GM23338 (cell line): ENCODE measurements at regions not wholly inside any gene's neighbourhood (a gene's known extent, or its start where the extent isn't known, plus 50 kb on each side); places are given as distances from the start of the nearest gene placed in this dataset.

ENCODE experiments used
- ATAC-seq: fragments of 200-7000 bp; cut with Tn5 transposase; 3 replicates; pipeline ENCODE4 v1.9.1; 2020
- DNase-seq: peaks from one replicate; pipeline ENCODE4 v3.0.0-alpha.2; 2015; ENCODE audit warnings: low spot score
- H2AFZ ChIP-seq: fragments of 200-600 bp; sonication (generic); 2 replicates; pipeline ENCODE4 v1.8.0; 2016; ENCODE audit warnings: antibody characterized with exemption, mild to moderate bottlenecking, moderate library complexity
- H3F3A ChIP-seq: fragments of 200-600 bp; sonication (generic); replicated peaks from 2 replicates; pipeline ENCODE4 v1.8.0; 2017; ENCODE audit warnings: antibody characterized with exemption, mixed run types, low read depth
- H3K27ac ChIP-seq: fragments of 200-600 bp; sonication (generic); 2 replicates; pipeline ENCODE4 v1.6.1; 2016; ENCODE audit warnings: low read depth
- H3K27me3 ChIP-seq: fragments of 200-600 bp; sonication (generic); 2 replicates; pipeline ENCODE4 v1.8.0; 2016; ENCODE audit warnings: mild to moderate bottlenecking, mixed run types, moderate library complexity; ENCODE audit not compliant: insufficient read depth
- H3K36me3 ChIP-seq: fragments of 200-600 bp; sonication (generic); 2 replicates; pipeline ENCODE4 v1.8.0; 2016; ENCODE audit warnings: mild to moderate bottlenecking; ENCODE audit not compliant: insufficient read depth
- H3K4me1 ChIP-seq: fragments of 200-600 bp; sonication (generic); 2 replicates; pipeline ENCODE4 v1.8.0; 2016; ENCODE audit warnings: mild to moderate bottlenecking, moderate library complexity; ENCODE audit not compliant: insufficient read depth
- H3K4me2 ChIP-seq: fragments of 200-600 bp; sonication (generic); 2 replicates; pipeline ENCODE4 v1.7.1; 2017; ENCODE audit warnings: mixed run types
- H3K4me3 ChIP-seq: fragments of 200-600 bp; sonication (generic); 2 replicates; pipeline ENCODE4 v1.6.1; 2016; ENCODE audit warnings: mixed run types
- H3K79me2 ChIP-seq: fragments of 200-600 bp; sonication (generic); replicated peaks from 2 replicates; pipeline ENCODE4 v1.8.0; 2017; ENCODE audit warnings: mild to moderate bottlenecking; ENCODE audit not compliant: insufficient read depth
- H3K9me2 ChIP-seq: fragments of 200-600 bp; sonication (generic); 2 replicates; pipeline ENCODE4 v1.8.0; 2017; ENCODE audit not compliant: insufficient read depth
- H4K20me1 ChIP-seq: fragments of 200-600 bp; sonication (generic); replicated peaks from 2 replicates; pipeline ENCODE4 v1.8.0; 2017; ENCODE audit warnings: mild to moderate bottlenecking; ENCODE audit not compliant: insufficient read depth
- H3K27ac Mint-ChIP-seq: 2 replicates; pipeline ENCODE4 v1.8.0; 2020; ENCODE audit warnings: inconsistent platforms, mild to moderate bottlenecking, moderate library complexity, mixed read lengths
- H3K27me3 Mint-ChIP-seq: 3 replicates; pipeline ENCODE4 v1.8.0; 2022; ENCODE audit warnings: low read depth, mild to moderate bottlenecking, moderate library complexity, mixed read lengths, inconsistent platforms; ENCODE audit not compliant: insufficient read depth, poor library complexity
- H3K36me3 Mint-ChIP-seq: 3 replicates; pipeline ENCODE4 v1.8.0; 2021; ENCODE audit warnings: low read depth, mild to moderate bottlenecking, inconsistent platforms, moderate library complexity, mixed read lengths
- H3K4me1 Mint-ChIP-seq: 3 replicates; pipeline ENCODE4 v1.8.0; 2020; ENCODE audit warnings: mild to moderate bottlenecking, inconsistent platforms, mixed read lengths
- H3K4me3 Mint-ChIP-seq: 3 replicates; pipeline ENCODE4 v1.8.0; 2021; ENCODE audit warnings: moderate library complexity, mild to moderate bottlenecking, inconsistent platforms, mixed read lengths
- H3K9me3 Mint-ChIP-seq: 3 replicates; pipeline ENCODE4 v1.8.0; 2020; ENCODE audit warnings: moderate library complexity, mild to moderate bottlenecking, inconsistent platforms, mixed read lengths
- CREB1 ChIP-seq: fragments of 250-450 bp; sonication (Bioruptor Pico); IDR thresholded peaks from 2 replicates; pipeline ENCODE4 v1.5.0; 2020; ENCODE audit warnings: low read depth, mild to moderate bottlenecking, moderate library complexity
- ETS1 ChIP-seq: IDR thresholded peaks from 2 replicates; pipeline ENCODE4 v1.6.1; 2016; ENCODE audit warnings: antibody characterized with exemption
- EZH2 ChIP-seq: fragments of 200-600 bp; sonication (generic); IDR thresholded peaks from one replicate; pipeline ENCODE4 v1.8.0; 2017; ENCODE audit warnings: antibody characterized with exemption, mild to moderate bottlenecking, low read depth; ENCODE audit not compliant: unreplicated experiment
- EZH2phosphoT487 ChIP-seq: fragments of 200-600 bp; sonication (generic); IDR thresholded peaks from one replicate; pipeline ENCODE4 v1.8.1; 2018; ENCODE audit warnings: antibody characterized with exemption; ENCODE audit not compliant: unreplicated experiment
- JUNB ChIP-seq: IDR thresholded peaks from one replicate; pipeline ENCODE4 v1.6.1; 2016; ENCODE audit warnings: antibody characterized with exemption; ENCODE audit not compliant: unreplicated experiment
- NANOG ChIP-seq: IDR thresholded peaks from 2 replicates; pipeline ENCODE4 v1.6.1; 2016; ENCODE audit warnings: antibody characterized with exemption, borderline replicate concordance
- POLR2AphosphoS5 ChIP-seq: IDR thresholded peaks from 2 replicates; pipeline ENCODE4 v1.6.1; 2016; ENCODE audit warnings: antibody characterized with exemption, low read depth
- REST ChIP-seq: IDR thresholded peaks from one replicate; pipeline ENCODE4 v1.6.1; 2018; ENCODE audit warnings: antibody characterized with exemption; ENCODE audit not compliant: unreplicated experiment
- STAT1 ChIP-seq: IDR thresholded peaks from one replicate; pipeline ENCODE4 v1.6.1; 2016; ENCODE audit warnings: antibody characterized with exemption; ENCODE audit not compliant: unreplicated experiment
- ZNF114 ChIP-seq: fragments of 250-450 bp; sonication (Bioruptor Pico); IDR thresholded peaks from 2 replicates; pipeline ENCODE4 v1.5.0; 2020; ENCODE audit warnings: mild to moderate bottlenecking, moderate library complexity
- ZNF331 ChIP-seq: fragments of 250-450 bp; sonication (Bioruptor Pico); IDR thresholded peaks from 2 replicates; pipeline ENCODE4 v1.5.0; 2020; ENCODE audit warnings: low read depth, mild to moderate bottlenecking, moderate library complexity

GRCh38 chr20:24064092-24064491 lies 75.5 kb upstream of the GGTLC1 start (continued):
- TF ChIP-seq REST (no peak), ZNF331 (CRISPR knock-in tag) (no peak), EZH2phosphoT487 (no peak), POLR2AphosphoS5 (no peak), ZNF114 (CRISPR knock-in tag) (no peak)

GRCh38 chr20:24063100-24063499 lies 74.5 kb upstream of the GGTLC1 start:
- H3K4me2 ChIP-seq: no peak overlapping the region
- no peak for TF ChIP-seq EZH2phosphoT487
- no peak for TF ChIP-seq NANOG
- H3K9me3 Mint-ChIP-seq: no peaks in the 10 kb centered on the region
- no peaks in the 10 kb centered on the region for H3K36me3 Mint-ChIP-seq
- no peaks in the 10 kb centered on the region for H3K79me2 ChIP-seq
- no peaks in the 10 kb centered on the region for H4K20me1 ChIP-seq
- no peak overlapping the region for H3K4me3 ChIP-seq
- ATAC-seq: no peak
- H2AFZ ChIP-seq: no peak overlapping the region
- peaks cover 4% of the 10 kb centered on the region; the same call in 1 of the 2 replicates for H3K9me2 ChIP-seq
- no peaks in the 10 kb centered on the region for H3F3A ChIP-seq
- H3K27ac Mint-ChIP-seq: no peak overlapping the region
- 0 out of 2 replicates have a peak, but pooled peaks cover 6% of the 10 kb centered on the region for H3K4me1 ChIP-seq
- H3K27me3 Mint-ChIP-seq: peaks cover 2% of the 10 kb centered on the region
- no peak for DNase-seq
- peaks cover 18% of the 10 kb centered on the region for H3K4me1 Mint-ChIP-seq
- H3K27ac ChIP-seq: no peak overlapping the region
- H3K36me3 ChIP-seq: no peaks in the 10 kb centered on the region
- no peak overlapping the region for H3K4me3 Mint-ChIP-seq
- no peaks in the 10 kb centered on the region for H3K27me3 ChIP-seq

- H3K4me3 ChIP-seq: no peak overlapping the region
- H2AFZ ChIP-seq: peak overlapping the region; percentile 83
- 0 out of 2 replicates have a peak, but pooled peaks cover 6% of the 10 kb centered on the region for H3K4me1 ChIP-seq
- peaks cover 10% of the 10 kb centered on the region for H3K4me1 Mint-ChIP-seq
- no peaks in the 10 kb centered on the region for H3F3A ChIP-seq
- H3K27me3 ChIP-seq: no peaks in the 10 kb centered on the region
- peak; percentile 52 for DNase-seq
- ATAC-seq: peak; percentile 98
- no peaks in the 10 kb centered on the region for H3K9me3 Mint-ChIP-seq
- no peak overlapping the region for H3K27ac ChIP-seq
- H3K36me3 Mint-ChIP-seq: no peaks in the 10 kb centered on the region
- H4K20me1 ChIP-seq: no peaks in the 10 kb centered on the region
- no peaks in the 10 kb centered on the region for H3K27me3 Mint-ChIP-seq
- no peaks in the 10 kb centered on the region for H3K36me3 ChIP-seq
- H3K79me2 ChIP-seq: no peaks in the 10 kb centered on the region
- H3K27ac Mint-ChIP-seq: no peak overlapping the region
- H3K4me3 Mint-ChIP-seq: no peak overlapping the region
- no peak overlapping the region for H3K4me2 ChIP-seq
- peaks cover 4% of the 10 kb centered on the region; the same call in 1 of the 2 replicates for H3K9me2 ChIP-seq
- TF ChIP-seq ZNF331 (CRISPR knock-in tag) (no peak), REST (no peak), POLR2AphosphoS5 (no peak), JUNB (no peak), NANOG (no peak), STAT1 (no peak), ETS1 (no peak), CREB1 (no peak), ZNF114 (CRISPR knock-in tag) (no peak), EZH2 (no peak)
Observed at GRCh38 chr20:24060851-24061590, 72.4 kb upstream of the GGTLC1 start.
